BE2C (cell line): ENCODE measurements at regions not wholly inside any gene's neighbourhood (a gene's known extent, or its start where the extent isn't known, plus 50 kb on each side); places are given as distances from the start of the nearest gene placed in this dataset.

ENCODE experiments used
- DNase-seq: peaks from one replicate; pipeline ENCODE4 v3.0.0-alpha.2; 2020
- H3K27me3 ChIP-seq: fragments of 250-450 bp; sonication (Bioruptor Pico); 2 replicates; pipeline ENCODE4 v1.5.1; 2020; ENCODE audit warnings: mild to moderate bottlenecking
- H3K36me3 ChIP-seq: fragments of 250-450 bp; sonication (Bioruptor Pico); 2 replicates; pipeline ENCODE4 v1.5.1; 2020; ENCODE audit warnings: mild to moderate bottlenecking
- H3K4me1 ChIP-seq: fragments of 250-450 bp; sonication (Bioruptor Pico); 2 replicates; pipeline ENCODE4 v1.5.1; 2020
- H3K4me3 ChIP-seq: 2 replicates; pipeline ENCODE4 v1.5.1; 2011; ENCODE audit warnings: low read depth, low read length
- H3K9me3 ChIP-seq: fragments of 250-450 bp; sonication (Bioruptor Pico); 2 replicates; pipeline ENCODE4 v1.5.1; 2020
- CTCF ChIP-seq: IDR thresholded peaks from 2 replicates; pipeline ENCODE4 v1.5.1; 2012; ENCODE audit warnings: mild to moderate bottlenecking, low read depth, low read length

- Histone ChIP-seq H3K36me3 (no peaks in the 10 kb centered on the region), H3K9me3 (no peaks in the 10 kb centered on the region), H3K4me1 (peaks cover 17% of the 10 kb centered on the region), H3K4me3 (no peak overlapping the region), H3K27me3 (no peaks in the 10 kb centered on the region)
- DNase-seq, result no peak
- TF ChIP-seq CTCF, result no peak
Measured at GRCh38 chr2:200223205-200223784, 83.2 kb upstream of the SPATS2L start.

GRCh38 chr2:200225951-200226350 is 80.5 kb upstream of the SPATS2L start:
- H3K4me1 ChIP-seq, result no peaks in the 10 kb centered on the region
- H3K4me3 ChIP-seq, result no peak overlapping the region
- H3K27me3 ChIP-seq, result no peaks in the 10 kb centered on the region
- DNase-seq, result no peak
- TF ChIP-seq CTCF, result no peak
- peaks cover 3% of the 10 kb centered on the region; the same call in 1 of the 2 replicates for H3K9me3 ChIP-seq
- no peaks in the 10 kb centered on the region for H3K36me3 ChIP-seq

- no peaks in the 10 kb centered on the region for H3K36me3 ChIP-seq
- H3K4me1 ChIP-seq, result no peaks in the 10 kb centered on the region
- H3K4me3 ChIP-seq, result no peak overlapping the region
- H3K9me3 ChIP-seq, result peaks cover 3% of the 10 kb centered on the region; the same call in 1 of the 2 replicates
- TF ChIP-seq CTCF, result no peak
- no peak for DNase-seq
- no peaks in the 10 kb centered on the region for H3K27me3 ChIP-seq
Measured at GRCh38 chr2:200226451-200227426, 79.8 kb upstream of the SPATS2L start.

GRCh38 chr2:200230716-200231115 is 75.8 kb upstream of the SPATS2L start:
- H3K36me3 ChIP-seq, result no peaks in the 10 kb centered on the region
- H3K4me1 ChIP-seq, result no peaks in the 10 kb centered on the region
- H3K27me3 ChIP-seq, result no peaks in the 10 kb centered on the region
- no peak for TF ChIP-seq CTCF
- no peak for DNase-seq
- peaks cover 3% of the 10 kb centered on the region; the same call in 1 of the 2 replicates for H3K9me3 ChIP-seq
- no peak overlapping the region for H3K4me3 ChIP-seq

GRCh38 chr2:200235533-200235932 is 71.0 kb upstream of the SPATS2L start:
- H3K36me3 ChIP-seq, result no peaks in the 10 kb centered on the region
- H3K4me1 ChIP-seq, result no peaks in the 10 kb centered on the region
- no peaks in the 10 kb centered on the region for H3K9me3 ChIP-seq
- no peaks in the 10 kb centered on the region for H3K27me3 ChIP-seq
- H3K4me3 ChIP-seq, result no peak overlapping the region
- DNase-seq, result no peak
- TF ChIP-seq CTCF, result no peak

- peaks cover 9% of the 10 kb centered on the region for H3K4me1 ChIP-seq
- no peak for TF ChIP-seq CTCF
- DNase-seq, result peak; percentile 40
- no peaks in the 10 kb centered on the region for H3K27me3 ChIP-seq
- H3K36me3 ChIP-seq, result no peaks in the 10 kb centered on the region
- H3K4me3 ChIP-seq, result no peak overlapping the region
- no peaks in the 10 kb centered on the region for H3K9me3 ChIP-seq
Measured at GRCh38 chr2:200239216-200239615, 67.3 kb upstream of the SPATS2L start.
